Prostate gland (tissue), 2 donors: ENCODE measurements at regions not wholly inside any gene's neighbourhood (a gene's known extent, or its start where the extent isn't known, plus 50 kb on each side); places are given as distances from the start of the nearest gene placed in this dataset.
"Not testable (repeated sequence)": the region's sequence is repeated elsewhere in the genome, so short reads cannot be mapped to it uniquely, and the experiment has no call there.

Experiments used
- DNase-seq: peaks from one replicate; pipeline ENCODE4 v3.0.0-alpha.2; 2019; ENCODE audit warnings: low spot score
- H3K27ac ChIP-seq, 2 donors: fragments of 200-600 bp; sonication (generic); 2 replicates each; pipeline ENCODE4 v1.5.1; 2017 to 2019
- H3K27me3 ChIP-seq: fragments of 200-600 bp; sonication (generic); replicated peaks from 2 replicates; pipeline ENCODE4 v1.5.1; 2019; ENCODE audit not compliant: insufficient read depth
- H3K36me3 ChIP-seq, 2 donors: fragments of 200-600 bp; sonication (generic); 1 replicate in 1 of 2; 2 replicates in 1 of 2; pipeline versions ENCODE4 v1.5.1 to v1.8.1; 2017 to 2019
- H3K4me1 ChIP-seq: fragments of 200-600 bp; sonication (generic); replicated peaks from 2 replicates; pipeline ENCODE4 v1.5.1; 2019
- H3K4me3 ChIP-seq, 2 donors: fragments of 200-600 bp; sonication (generic); 2 replicates each; pipeline ENCODE4 v1.5.1; 2017 to 2019
- H3K9me3 ChIP-seq: fragments of 200-600 bp; sonication (generic); 2 replicates; pipeline ENCODE4 v1.5.1; 2017
- POLR2A ChIP-seq: fragments of 450-650 bp; IDR thresholded peaks from one replicate; pipeline ENCODE4 v1.6.1; 2016; ENCODE audit warnings: antibody characterized with exemption, mild to moderate bottlenecking
- POLR2AphosphoS5 ChIP-seq: sonication (generic); formaldehyde crosslinking; IDR thresholded peaks from one replicate; pipeline ENCODE4 v1.6.1; 2017; ENCODE audit warnings: antibody characterized with exemption
- WGBS: methylation state at CpG from one replicate; pipeline ENCODE4 v1.1.5; 2018; 5-methylcytosine and 5-hydroxymethylcytosine counted together
- intact Hi-C: fragments of 100-400 bp; cut with DNase I; formaldehyde crosslinking; loops from one replicate; pipeline ENCODE4 v1.14.2; 2022
- TF ChIP-seq, protein P1 (sequence below), 4 experiments: fragments of 200-600 bp in 2 of 4; fragments of 450-650 bp in 2 of 4; sonication (generic) in 2 of 4; IDR thresholded peaks; 1 replicate in 3 of 4; 2 replicates in 1 of 4; pipeline ENCODE4 v1.5.1; 2016 to 2019; ENCODE audit warnings: antibody characterized with exemption in 4 of 4, mild to moderate bottlenecking in 2 of 4, moderate library complexity in 2 of 4

- no peaks in the 10 kb centered on the region for H3K4me1 ChIP-seq
- H3K9me3 ChIP-seq: no peaks in the 10 kb centered on the region
- H3K36me3 ChIP-seq: no peaks in the 10 kb centered on the region
- intact Hi-C loops: no loop called here
- WGBS: 77% methylated on average over 1 of the region's 1 CpG
- TF ChIP-seq, protein P1, sequence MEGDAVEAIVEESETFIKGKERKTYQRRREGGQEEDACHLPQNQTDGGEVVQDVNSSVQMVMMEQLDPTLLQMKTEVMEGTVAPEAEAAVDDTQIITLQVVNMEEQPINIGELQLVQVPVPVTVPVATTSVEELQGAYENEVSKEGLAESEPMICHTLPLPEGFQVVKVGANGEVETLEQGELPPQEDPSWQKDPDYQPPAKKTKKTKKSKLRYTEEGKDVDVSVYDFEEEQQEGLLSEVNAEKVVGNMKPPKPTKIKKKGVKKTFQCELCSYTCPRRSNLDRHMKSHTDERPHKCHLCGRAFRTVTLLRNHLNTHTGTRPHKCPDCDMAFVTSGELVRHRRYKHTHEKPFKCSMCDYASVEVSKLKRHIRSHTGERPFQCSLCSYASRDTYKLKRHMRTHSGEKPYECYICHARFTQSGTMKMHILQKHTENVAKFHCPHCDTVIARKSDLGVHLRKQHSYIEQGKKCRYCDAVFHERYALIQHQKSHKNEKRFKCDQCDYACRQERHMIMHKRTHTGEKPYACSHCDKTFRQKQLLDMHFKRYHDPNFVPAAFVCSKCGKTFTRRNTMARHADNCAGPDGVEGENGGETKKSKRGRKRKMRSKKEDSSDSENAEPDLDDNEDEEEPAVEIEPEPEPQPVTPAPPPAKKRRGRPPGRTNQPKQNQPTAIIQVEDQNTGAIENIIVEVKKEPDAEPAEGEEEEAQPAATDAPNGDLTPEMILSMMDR (IDR thresholded peaks at IDR 0.05): no peak
- TF ChIP-seq POLR2AphosphoS5: no peak
- no peak for TF ChIP-seq POLR2A
- no peak overlapping the region for H3K27ac ChIP-seq
- no peaks in the 10 kb centered on the region for H3K27me3 ChIP-seq
- DNase-seq: no peak
- no peak overlapping the region for H3K4me3 ChIP-seq
Measured at GRCh38 chr7:96824686-96825085, 115.0 kb upstream of the SEM1 start.

GRCh38 chr7:96825285-96825684 lies 115.6 kb upstream of the SEM1 start:
- Histone ChIP-seq H3K36me3 (no peaks in the 10 kb centered on the region), H3K4me3 (no peak overlapping the region), H3K27ac (no peak overlapping the region), H3K9me3 (no peaks in the 10 kb centered on the region), H3K27me3 (no peaks in the 10 kb centered on the region), H3K4me1 (no peaks in the 10 kb centered on the region)
- WGBS: 73% methylated on average over 2 of the region's 2 CpGs
- no peak for DNase-seq
- TF ChIP-seq, protein P1 (IDR thresholded peaks at IDR 0.05): no peak
- TF ChIP-seq POLR2A: no peak
- intact Hi-C loops: no loop called here

DNA sequence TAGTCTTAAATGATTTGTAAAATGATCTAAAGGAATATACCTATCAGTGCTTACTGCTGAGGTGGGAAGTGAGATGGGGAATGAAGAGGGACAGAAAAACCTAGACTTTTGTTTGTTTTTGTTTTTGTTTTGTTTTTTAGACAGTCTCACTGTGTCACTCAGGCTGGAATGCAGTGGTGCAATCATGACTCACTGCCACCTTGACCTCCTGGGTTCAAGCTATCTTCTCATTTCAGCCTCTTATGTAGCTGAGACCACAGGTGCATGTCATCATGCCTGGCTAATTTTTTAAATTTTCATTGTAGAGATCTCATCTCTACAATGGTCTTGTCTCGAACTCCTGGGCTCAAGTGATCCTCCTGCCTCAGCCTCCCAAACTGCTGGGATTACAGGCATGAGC lies 116.4 kb upstream of the SEM1 start:
- 85% methylated on average over 1 of the region's 1 CpG for WGBS
- no peaks in the 10 kb centered on the region for H3K9me3 ChIP-seq
- no peaks in the 10 kb centered on the region for H3K27me3 ChIP-seq
- intact Hi-C loops: no loop called here
- no peaks in the 10 kb centered on the region for H3K4me1 ChIP-seq
- H3K36me3 ChIP-seq: no peaks in the 10 kb centered on the region
- H3K4me3 ChIP-seq: no peak overlapping the region
- TF ChIP-seq POLR2A (no peak), POLR2AphosphoS5 (no peak)
- TF ChIP-seq, protein P1 (IDR thresholded peaks at IDR 0.05): no peak
- H3K27ac ChIP-seq: no peak overlapping the region
- DNase-seq: no peak

DNA sequence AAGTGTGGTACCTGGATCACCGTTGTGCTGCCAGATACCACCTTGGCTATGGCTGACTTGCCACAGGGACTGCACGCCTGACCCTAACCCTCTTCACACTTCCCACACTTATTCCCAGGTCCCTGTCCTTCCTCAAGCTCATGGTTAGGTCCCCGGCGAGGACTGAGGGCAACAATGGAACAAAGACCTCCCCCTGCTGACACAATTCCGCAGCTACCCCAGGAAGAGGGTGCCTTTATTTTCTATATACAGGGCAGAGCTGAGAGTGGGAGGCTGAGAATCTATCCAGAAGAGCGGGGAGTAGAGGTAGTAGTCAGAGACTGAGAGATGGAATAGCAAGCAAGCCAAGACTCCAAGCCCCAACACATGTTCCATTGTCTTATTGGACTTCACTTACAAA lies 118.1 kb upstream of the SEM1 start:
- TF ChIP-seq POLR2AphosphoS5 (no peak), POLR2A (no peak)
- TF ChIP-seq, protein P1 (IDR thresholded peaks at IDR 0.05): no peak
- intact Hi-C loops: no loop called here
- Histone ChIP-seq H3K9me3 (no peaks in the 10 kb centered on the region), H3K36me3 (no peaks in the 10 kb centered on the region), H3K4me3 (no peak overlapping the region), H3K27ac (no peak overlapping the region), H3K27me3 (no peaks in the 10 kb centered on the region), H3K4me1 (no peaks in the 10 kb centered on the region)
- WGBS: 89% methylated on average over 6 of the region's 6 CpGs
- DNase-seq: no peak

DNA sequence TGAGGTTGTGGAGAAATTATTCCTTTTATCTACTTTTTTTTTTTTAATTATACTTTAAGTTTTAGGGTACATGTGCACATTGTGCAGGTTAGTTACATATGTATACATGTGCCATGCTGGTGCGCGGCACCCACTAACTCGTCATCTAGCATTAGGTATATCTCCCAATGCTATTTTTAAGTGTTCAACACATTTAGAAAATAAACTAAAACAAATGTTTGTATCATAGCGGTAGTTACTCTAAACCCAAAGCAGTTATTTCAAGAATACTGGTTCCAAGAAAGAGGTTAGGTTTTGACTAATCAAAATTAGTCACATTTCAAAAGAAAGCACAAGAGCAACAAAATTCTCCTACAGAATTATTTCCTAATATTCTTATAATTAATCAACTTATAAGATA lies 119.5 kb upstream of the SEM1 start:
- H3K36me3 ChIP-seq, intact Hi-C loops, H3K9me3 ChIP-seq, H3K4me1 ChIP-seq, H3K27me3 ChIP-seq, DNase-seq, H3K27ac ChIP-seq, H3K4me3 ChIP-seq: not testable (repeated sequence)
- 91% methylated on average over 4 of the region's 4 CpGs for WGBS
